ENCODE measurements at regions not wholly inside any gene's neighbourhood (a gene's known extent, or its start where the extent isn't known, plus 50 kb on each side); places are given as distances from the start of the nearest gene placed in this dataset.
"Not testable (repeated sequence)": the region's sequence is repeated elsewhere in the genome, so short reads cannot be mapped to it uniquely, and the experiment has no call there.

DNA sequence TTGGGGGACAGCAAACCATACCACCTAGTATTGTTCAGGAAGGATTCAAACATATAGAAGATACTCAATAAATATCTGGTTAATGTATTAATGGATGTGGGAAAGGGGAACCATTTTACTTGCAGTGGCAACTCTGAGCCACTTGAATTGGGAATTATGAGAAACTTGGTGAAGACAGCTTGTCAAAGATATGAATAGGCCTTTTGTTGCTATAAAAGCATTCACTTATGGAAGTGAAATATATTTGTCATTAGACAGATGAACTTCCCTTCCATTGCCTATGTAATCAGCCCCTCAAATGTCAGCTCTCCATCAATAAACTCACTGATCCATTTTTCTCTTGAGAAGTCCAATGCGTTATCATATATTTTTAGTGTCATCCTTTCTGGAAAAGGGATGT is 56.1 kb downstream of the GPR85 start:
- Mint-ChIP-seq H3K4me1 (no peaks in the 10 kb centered on the region), H3K27ac (no peak overlapping the region), H3K9me3 (no peaks in the 10 kb centered on the region), H3K36me3 (ENCODE audit: low read depth) (no peaks in the 10 kb centered on the region), H3K27me3 (ENCODE audit: low read depth) (no peaks in the 10 kb centered on the region), H3K4me3 (no peak overlapping the region)
- TF ChIP-seq, protein P1, sequence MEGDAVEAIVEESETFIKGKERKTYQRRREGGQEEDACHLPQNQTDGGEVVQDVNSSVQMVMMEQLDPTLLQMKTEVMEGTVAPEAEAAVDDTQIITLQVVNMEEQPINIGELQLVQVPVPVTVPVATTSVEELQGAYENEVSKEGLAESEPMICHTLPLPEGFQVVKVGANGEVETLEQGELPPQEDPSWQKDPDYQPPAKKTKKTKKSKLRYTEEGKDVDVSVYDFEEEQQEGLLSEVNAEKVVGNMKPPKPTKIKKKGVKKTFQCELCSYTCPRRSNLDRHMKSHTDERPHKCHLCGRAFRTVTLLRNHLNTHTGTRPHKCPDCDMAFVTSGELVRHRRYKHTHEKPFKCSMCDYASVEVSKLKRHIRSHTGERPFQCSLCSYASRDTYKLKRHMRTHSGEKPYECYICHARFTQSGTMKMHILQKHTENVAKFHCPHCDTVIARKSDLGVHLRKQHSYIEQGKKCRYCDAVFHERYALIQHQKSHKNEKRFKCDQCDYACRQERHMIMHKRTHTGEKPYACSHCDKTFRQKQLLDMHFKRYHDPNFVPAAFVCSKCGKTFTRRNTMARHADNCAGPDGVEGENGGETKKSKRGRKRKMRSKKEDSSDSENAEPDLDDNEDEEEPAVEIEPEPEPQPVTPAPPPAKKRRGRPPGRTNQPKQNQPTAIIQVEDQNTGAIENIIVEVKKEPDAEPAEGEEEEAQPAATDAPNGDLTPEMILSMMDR (IDR thresholded peaks at IDR 0.05; ENCODE audit: unreplicated experiment in 3 of 3): no peak

DNA sequence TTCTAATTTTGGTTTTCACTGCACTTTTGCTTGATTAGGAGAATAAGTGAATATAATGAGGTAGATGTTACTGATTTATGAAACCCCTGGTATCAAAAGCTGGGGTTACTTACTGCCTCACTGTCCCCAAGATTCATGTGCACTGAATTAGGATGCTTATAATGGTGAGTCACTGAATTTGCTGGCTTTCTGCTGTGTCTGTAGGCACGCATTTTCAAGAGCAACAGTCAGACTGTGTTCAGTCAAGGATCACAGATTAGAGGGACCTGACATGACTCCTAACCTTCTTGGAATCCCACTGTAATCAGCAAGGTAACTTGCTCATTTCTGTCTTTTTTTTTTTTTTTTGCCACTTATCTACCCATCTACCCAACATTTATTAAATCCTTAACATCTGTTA is 59.7 kb downstream of the GPR85 start:
- TF ChIP-seq, protein P1 (IDR thresholded peaks at IDR 0.05; ENCODE audit: unreplicated experiment in 3 of 3): no peak
- H3K27ac Mint-ChIP-seq: no peak overlapping the region
- peaks cover 2% of the 10 kb centered on the region for H3K9me3 Mint-ChIP-seq
- H3K4me3 Mint-ChIP-seq: no peak overlapping the region
- no peaks in the 10 kb centered on the region for H3K4me1 Mint-ChIP-seq
- H3K36me3 Mint-ChIP-seq (ENCODE audit: low read depth): no peaks in the 10 kb centered on the region
- no peaks in the 10 kb centered on the region for H3K27me3 Mint-ChIP-seq (ENCODE audit: low read depth)

DNA sequence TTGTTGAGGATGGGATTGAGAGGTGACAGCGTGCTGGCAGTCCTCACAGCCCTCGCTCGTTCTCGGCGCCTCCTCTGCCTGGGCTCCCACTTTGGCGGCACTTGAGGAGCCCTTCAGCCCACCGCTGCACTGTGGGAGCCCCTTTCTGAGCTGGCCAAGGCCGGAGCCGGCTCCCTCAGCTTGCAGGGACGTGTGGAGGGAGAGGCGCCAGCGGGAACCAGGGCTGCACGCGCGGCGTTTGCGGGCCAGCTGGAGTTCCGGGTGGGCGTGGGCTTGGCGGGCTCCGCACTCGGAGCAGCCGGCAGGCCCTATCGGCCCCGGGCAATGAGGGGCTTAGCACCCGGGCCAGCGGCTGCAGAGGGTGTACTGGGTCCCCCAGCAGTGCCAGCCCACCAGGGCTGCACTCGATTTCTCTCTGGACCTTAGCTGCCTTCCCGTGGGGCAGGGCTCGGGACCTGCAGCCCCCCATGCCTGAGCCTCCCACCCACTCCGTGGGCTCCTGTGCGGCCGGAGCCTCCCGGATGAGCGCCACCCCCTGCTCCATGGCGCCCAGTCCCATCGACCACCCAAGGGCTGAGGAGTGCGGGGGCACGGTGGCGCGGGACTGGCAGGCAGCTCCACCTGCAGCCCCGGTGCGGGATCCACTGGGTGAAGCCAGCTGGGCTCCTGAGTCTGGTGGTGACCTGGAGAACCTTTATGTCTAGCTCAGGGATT is 69.3 kb downstream of the GPR85 start:
- H3K4me1 Mint-ChIP-seq; H3K27me3 Mint-ChIP-seq (ENCODE audit: low read depth): not testable (repeated sequence)

DNA sequence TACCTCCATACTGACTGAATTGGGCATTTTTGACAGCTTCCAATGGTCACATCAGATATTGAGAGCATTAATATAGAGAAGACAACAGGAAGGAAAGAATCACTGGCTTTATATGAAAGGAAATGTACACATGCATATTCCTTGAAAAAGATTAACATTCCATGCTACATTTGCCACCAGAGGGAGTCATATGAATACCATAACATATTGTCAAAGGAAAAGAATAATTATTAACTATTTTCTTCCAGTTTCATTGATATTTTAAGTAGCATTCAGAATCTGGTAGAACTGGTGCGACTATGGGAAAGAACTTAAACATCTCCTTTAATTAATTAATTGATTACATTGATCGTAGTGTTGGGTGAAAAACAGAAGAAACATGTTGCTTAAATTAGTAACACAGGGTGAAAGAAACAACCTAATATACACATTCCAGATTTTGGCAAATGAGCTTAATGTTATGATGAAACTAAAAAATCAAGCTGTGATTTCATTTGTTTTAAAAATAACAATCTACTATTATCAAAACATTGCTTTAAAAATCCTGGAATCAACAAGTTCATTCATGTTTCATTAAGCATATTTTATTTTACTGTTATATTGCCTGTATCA is 71.5 kb downstream of the GPR85 start:
- no peaks in the 10 kb centered on the region for H3K36me3 Mint-ChIP-seq (ENCODE audit: low read depth)
- H3K27me3 Mint-ChIP-seq (ENCODE audit: low read depth): no peaks in the 10 kb centered on the region
- H3K27ac Mint-ChIP-seq: peak overlapping the region in 2 of 3 experiments; percentile 1 to 60
- H3K4me3 Mint-ChIP-seq: no peak overlapping the region
- TF ChIP-seq, protein P1 (IDR thresholded peaks at IDR 0.05; ENCODE audit: unreplicated experiment in 3 of 3): peak; percentile 53 to 61 (median 60)
- H3K9me3 Mint-ChIP-seq: peaks cover 17% of the 10 kb centered on the region
- H3K4me1 Mint-ChIP-seq: peaks cover 6% of the 10 kb centered on the region

More for the DNA sequence above, 69.3 kb downstream of the GPR85 start:
- H3K4me3 Mint-ChIP-seq; H3K27ac Mint-ChIP-seq; H3K36me3 Mint-ChIP-seq (ENCODE audit: low read depth): not testable (repeated sequence)
- peaks cover 24% of the 10 kb centered on the region for H3K9me3 Mint-ChIP-seq

DNA sequence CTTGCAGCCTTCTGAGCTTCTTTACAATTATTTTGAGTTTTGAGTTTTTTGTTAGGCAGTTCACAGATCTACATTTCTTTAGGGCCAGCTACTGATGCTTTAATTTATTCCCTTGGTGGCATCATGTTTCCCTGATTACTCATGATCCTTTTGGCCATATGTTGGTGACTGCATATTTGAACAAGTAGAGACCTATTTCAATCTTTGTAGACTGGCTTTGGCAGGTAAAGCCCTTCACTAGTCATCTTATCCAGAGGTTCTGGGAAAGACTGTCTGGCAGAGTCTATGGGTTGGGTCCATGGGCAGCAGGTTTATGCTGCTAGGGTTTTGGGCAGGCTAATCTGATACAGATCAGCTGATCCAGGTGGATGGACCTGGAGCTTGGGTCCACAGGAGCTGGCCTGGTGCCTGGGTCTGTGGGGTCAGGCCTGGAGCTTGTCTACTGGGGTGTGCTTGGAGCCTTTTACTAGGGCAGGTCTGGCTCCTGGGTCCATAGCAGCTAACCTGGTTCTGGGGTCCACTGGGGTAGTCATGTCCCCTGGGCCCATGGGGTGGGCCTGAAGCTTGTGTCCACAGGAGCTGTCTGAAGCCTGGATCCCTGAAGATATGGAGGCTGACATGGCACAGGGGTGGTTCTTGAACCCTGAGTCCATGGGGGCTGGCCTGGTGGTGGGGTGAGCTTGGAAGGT is 72.7 kb downstream of the GPR85 start:
- TF ChIP-seq, protein P1 (IDR thresholded peaks at IDR 0.05; ENCODE audit: unreplicated experiment in 3 of 3): no peak
- Mint-ChIP-seq H3K36me3 (ENCODE audit: low read depth) (no peaks in the 10 kb centered on the region), H3K9me3 (peaks cover 17% of the 10 kb centered on the region), H3K27me3 (ENCODE audit: low read depth) (no peaks in the 10 kb centered on the region), H3K27ac (no peak overlapping the region), H3K4me1 (peaks cover 6% of the 10 kb centered on the region), H3K4me3 (no peak overlapping the region)

DNA sequence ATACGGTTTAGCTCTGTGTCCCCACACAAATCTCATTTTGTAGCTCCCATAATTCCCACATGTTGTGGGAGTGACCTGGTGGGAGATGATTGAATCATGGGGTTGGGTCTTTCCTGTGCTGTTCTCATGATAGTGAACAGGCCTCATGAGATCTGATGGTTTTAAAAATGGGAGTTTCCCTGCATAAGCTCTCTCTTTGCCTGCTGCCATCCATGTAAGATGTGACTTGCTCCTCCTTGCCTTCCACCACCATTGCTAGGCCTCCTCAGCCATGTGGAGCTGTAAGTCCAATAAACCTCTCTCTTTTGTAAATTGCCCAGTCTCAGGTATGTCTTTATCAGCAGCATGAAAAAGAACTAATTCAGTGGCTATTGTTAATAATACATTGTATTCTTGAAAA is 73.8 kb downstream of the GPR85 start:
- peaks cover 19% of the 10 kb centered on the region for H3K9me3 Mint-ChIP-seq
- H3K4me1 Mint-ChIP-seq; H3K27me3 Mint-ChIP-seq (ENCODE audit: low read depth); H3K36me3 Mint-ChIP-seq (ENCODE audit: low read depth); H3K27ac Mint-ChIP-seq; H3K4me3 Mint-ChIP-seq: not testable (repeated sequence)
